ENCODE measurements at regions not wholly inside any gene's neighbourhood (a gene's known extent, or its start where the extent isn't known, plus 50 kb on each side); places are given as distances from the start of the nearest gene placed in this dataset.

DNA sequence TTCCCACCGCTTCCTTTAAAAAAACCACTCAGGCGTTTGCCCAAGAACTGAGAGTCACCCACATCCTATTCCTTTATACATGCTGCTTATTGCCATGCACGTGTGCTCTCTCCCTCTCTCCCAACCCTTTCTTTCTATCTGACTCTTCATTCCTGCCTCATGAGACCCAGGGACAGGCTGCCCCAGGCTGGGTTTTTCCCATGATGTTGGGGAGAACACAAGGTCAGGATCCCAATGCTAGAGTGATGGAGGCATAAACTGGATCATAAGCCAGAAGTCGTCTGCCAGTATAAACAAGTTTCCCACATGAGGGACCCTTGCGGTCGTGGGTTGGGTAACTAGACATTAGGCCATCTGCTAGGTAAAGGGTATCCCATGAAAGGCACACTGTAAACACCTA, 64.9 kb downstream of the CD2 start:
- no peak for DNase-seq (ENCODE audit: low spot score)
- intact Hi-C loops (cut with DNase I) = no loop called here
- ATAC-seq = no peak

DNA sequence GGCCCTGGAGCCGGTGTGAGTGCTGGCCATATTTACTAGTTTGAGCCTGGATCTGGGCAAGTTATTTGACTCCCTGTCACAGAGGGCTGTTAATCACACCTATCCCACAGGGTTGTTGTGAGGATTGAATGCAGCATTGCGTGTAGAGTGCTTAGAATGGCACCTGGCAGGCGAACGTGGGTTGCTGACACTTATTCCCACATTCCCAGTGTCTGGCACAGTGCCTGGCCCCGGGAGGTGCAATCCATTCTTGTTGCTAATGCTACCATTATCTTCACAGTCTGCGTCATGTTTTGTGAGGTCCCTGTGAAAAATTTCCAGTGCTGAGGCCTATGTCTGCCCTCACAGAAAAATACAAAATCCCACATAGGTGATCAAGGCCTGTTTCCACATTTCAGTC, 66.1 kb downstream of the CD2 start:
- DNase-seq (ENCODE audit: low spot score) = no peak
- intact Hi-C loops (cut with DNase I) = no loop called here
- ATAC-seq = no peak

DNA sequence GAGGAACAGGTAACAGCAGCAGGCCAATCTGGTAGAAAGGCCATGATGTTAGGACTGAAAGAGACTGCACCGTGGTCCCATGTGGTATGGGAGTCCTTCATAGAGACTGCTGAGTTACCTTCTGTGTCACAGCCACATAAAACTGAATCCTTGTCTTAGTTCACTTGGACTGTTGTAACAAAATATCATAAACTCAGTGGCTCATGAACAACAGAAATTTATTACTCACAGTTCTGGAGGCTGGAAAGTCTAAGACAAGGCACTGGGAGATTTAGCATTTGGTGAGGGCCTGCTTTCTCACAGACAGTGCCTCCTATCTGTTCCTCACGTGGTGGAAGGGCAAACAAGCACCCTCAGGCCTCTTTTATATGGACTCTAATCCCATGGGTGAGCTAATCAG, 67.5 kb downstream of the CD2 start:
- ATAC-seq = no peak
- DNase-seq (ENCODE audit: low spot score) = no peak
- intact Hi-C loops (cut with DNase I) = no loop called here

DNA sequence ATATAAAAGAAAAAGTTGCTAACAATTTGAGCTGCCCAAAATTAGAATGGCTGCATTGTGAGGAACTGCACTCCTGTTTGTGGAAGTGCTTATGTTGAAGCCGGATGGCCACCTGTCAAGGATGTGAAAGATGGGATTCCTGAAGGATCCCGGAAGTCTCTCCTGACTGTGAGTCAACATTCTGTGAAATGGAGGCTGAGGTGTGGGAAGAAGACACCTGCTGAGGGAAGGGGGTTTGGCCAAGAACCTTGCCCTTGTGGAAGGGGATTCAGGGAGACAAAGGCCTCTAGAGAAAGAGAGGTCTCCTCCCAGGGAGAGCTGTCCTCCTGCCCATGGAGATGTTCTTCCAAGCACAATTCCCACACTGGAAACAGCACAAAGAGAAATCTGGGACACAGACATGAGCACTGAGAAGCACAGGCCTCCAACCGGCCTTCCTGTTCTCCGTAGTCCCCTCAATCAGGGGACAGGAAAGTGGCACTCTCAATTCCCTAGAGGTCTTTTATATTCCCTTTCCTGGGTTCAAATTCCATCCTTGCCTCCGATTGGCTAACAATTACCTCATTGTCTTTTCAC, 70.5 kb downstream of the CD2 start:
- DNase-seq (ENCODE audit: low spot score) (no peak), ATAC-seq (no peak)
- intact Hi-C loops (cut with DNase I) = no loop called here

DNA sequence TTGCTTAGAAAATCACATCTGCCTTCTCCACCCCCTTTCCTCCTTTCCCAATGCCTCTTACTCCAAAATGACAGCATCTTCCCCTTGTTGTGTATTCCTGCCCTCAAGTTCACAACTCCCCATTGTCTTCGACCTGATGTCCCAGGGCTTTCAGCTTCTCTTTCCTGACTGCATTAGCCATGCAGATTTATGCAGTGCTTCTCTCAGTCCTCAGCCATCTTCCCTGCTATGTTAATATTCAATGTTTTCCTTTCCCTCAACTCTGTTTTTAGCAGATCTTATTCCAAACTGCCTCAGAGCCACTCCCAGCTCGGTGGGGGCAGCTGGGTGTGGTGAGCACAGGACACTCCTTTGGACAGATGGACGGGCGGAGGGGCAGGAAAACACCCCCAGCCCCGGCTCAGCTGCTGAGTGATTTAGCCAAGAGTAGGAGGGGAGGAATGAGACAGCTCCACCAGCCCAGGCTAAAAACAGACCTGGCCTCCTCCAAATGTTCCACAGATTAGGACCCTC, 71.0 kb downstream of the CD2 start:
- no peak for DNase-seq (ENCODE audit: low spot score)
- no peak for ATAC-seq
- intact Hi-C loops (cut with DNase I) = no loop called here

DNA sequence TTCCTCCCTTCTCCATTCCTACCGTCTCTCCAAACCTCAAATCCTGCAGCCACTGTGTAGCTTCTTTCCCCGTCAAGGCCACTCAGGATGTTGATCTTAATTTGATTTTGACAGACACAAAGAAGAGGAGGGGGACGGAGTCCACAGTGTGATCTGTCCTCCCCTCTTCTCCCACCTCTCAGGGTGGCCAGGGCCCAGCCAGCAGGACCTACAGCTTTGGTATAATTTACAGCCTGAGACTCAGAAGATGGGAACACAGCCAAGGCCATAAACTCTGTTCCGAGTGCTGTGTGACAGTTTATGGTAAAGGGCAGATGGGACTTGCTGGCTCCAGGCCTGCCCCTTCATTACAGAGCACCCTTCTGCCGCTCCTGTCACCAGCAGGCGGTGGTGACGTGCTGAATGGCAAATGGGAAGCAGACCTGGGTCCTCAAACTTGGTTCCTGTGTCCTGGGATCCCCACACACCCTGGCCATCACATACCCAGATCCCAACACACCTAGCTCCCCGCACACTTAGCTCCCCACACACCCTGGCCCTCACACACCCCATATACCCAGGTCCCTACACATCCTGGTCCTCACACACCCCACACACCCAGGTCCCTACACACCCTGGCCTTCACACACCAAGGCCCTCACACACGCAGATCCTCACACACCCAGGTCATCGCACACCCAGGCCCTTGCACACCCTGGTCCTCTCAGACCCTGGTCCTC, 71.6 kb downstream of the CD2 start:
- ATAC-seq = no peak
- intact Hi-C loops (cut with DNase I) = no loop called here
- no peak for DNase-seq (ENCODE audit: low spot score)

DNA sequence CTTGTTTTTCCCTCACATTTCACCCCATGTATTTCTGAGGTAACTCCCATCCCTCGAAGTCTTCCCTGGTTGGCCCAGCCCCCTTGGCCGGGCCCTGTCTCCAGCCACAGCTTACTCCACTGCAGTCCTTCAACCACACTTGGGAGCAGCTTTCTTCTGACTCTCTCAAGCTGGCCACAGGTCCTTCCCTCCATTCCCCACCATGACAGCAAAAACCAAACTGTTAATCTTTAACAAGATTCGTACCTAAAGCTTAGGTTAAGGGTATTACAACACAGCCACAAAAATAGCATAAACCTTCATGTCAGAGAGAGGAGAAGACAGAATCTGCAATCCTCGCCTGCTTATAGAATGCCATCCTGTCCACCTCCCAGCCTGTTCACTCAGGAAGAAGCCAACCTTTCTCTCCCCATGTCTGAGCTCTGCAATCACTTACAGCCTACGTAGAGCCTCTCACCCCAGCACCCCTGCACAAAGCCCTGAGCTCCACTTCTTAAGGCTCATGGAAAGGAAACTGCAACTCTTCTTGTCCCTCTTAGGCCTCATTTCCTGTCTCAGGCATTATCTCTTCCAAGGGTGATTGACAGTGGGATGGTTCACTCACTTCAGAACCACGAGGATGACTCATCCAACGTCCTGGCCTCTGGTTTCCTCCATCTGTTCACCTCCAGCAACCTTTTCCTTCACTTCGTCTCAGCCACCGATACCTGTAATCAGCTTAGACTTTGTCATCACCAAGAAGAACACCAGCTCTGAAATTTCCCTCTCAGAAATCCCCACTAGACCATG, 72.8 kb downstream of the CD2 start:
- no peak for ATAC-seq
- intact Hi-C loops (cut with DNase I) = no loop called here
- DNase-seq (ENCODE audit: low spot score) = no peak

DNA sequence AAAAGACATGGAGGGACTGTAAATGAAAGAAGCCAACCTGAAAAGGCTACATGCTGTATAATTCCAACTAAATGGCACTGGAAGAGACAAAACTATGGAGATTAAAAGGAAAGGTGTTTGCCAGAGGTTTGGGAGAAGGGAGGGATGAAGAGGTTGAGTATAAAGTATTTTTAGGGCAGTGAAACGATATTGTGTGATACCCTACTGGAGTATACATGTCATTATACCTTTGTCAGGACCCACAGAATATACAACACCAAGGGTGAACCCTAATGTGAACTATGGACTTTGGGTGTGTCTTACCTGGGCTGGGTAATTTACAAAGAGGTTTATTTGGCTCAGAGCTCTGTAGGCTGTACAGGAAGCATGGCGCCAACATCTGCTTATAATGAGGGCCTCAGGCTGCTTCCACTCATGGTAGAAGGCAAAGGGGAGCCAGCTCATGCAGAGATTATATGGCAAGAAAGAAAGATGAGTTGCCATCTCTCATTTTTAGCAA, 73.4 kb downstream of the CD2 start:
- ATAC-seq = no peak
- no peak for DNase-seq (ENCODE audit: low spot score)
- intact Hi-C loops (cut with DNase I) = no loop called here

DNA sequence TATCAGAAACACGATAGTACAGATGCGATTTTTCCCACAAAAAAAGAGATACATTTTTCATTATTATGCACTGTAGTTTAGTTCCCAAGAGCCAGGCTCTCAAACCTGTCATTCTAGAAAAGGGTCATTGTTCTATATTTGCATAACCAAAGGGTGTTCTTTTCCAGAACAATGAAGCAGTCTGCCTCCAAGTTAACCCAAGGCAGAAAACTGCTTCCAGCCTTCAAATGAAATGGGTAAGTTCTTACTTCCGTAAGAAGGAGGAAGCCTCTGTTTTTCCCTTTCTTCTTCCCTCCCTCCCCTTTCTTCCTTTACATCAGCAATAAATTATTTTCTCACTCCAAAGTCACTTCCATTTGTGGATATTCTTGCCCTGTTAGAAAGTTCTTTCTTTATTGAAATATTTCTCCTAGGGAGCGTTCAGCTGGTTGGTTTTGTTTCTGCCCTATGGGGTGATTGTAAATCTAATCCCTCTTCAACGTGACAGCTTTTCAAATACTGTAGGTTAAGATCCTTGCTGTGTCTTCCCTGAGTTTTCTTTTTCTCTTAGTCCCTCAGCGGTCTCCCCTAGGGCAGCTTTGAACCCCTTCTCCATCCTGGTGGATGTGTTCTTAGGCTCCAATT, 77.3 kb upstream of the PTGFRN start:
- intact Hi-C loops (cut with DNase I) = no loop called here
- no peak for ATAC-seq
- DNase-seq (ENCODE audit: low spot score) = no peak

DNA sequence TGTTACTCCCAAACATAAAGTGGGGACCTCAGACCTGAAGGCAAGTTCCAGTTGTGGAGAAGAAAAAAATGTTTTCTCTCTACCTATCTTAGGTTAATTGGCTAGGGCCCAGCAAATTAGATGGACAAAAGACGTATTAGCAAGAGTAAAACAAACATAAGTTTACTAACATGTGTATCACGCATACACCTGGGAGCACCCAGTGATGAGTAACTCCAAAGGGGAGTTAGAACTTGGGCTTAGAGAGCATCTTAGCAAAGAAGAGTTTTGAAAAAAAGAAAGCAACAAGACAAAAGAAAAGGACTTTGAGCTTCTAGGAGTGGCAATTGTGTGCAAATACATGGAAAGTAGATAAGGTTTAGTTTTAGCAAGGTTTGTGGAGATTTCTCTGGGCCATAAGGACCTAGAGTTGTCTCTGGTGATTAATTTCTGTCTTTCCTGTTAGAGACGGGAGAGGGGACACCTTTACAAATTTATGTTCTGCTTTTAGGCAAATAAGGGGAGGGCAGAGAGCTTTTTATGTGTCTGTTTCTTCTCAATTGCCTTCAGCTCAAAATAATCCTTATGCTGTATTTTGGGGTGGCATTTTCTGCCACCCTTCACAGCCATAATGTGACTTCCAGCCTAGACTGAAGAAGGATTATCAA, 76.7 kb upstream of the PTGFRN start:
- ATAC-seq (no peak), DNase-seq (ENCODE audit: low spot score) (no peak)
- intact Hi-C loops (cut with DNase I) = no loop called here

DNA sequence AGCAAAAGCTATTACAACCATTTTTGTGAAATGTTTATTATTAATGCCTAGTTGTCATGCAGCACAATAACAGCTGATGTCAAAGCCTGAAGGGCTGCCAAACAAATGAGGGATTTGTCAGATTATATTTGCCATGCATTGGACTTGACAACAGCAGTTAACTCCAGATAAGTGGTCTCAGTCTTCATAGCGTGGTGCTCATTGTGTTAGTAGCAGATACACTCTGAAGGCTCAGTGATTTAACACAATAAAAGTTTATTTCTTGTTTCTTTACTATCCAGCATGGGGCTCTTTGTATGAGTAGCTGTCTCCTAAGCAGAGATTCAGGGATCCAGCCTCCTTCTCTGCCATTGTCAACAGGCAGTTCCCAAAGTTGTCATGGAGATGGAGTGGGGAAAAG, 76.0 kb upstream of the PTGFRN start:
- DNase-seq (ENCODE audit: low spot score) (no peak), ATAC-seq (no peak)
- intact Hi-C loops (cut with DNase I) = no loop called here

DNA sequence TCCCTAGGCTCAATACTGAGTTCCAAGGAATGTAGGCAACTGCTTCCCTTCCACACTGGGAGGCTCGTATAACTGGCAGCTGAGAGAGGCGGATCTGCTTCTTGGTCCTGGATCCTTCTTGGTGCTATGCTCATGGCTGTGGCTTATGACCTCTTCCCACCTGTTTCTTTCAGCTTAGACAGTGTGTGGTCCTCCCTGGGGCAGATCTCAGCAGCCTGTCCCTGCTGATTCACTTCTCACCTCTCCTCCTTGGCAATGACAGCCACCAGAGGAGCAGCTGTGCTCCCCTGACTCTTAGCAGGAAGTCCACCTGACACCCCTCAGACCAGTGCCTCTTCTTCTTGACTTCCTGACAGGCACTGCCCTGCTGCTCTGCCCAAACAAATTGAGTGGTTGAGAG, 75.1 kb upstream of the PTGFRN start:
- ATAC-seq (no peak), DNase-seq (ENCODE audit: low spot score) (no peak)
- intact Hi-C loops (cut with DNase I) = no loop called here

DNA sequence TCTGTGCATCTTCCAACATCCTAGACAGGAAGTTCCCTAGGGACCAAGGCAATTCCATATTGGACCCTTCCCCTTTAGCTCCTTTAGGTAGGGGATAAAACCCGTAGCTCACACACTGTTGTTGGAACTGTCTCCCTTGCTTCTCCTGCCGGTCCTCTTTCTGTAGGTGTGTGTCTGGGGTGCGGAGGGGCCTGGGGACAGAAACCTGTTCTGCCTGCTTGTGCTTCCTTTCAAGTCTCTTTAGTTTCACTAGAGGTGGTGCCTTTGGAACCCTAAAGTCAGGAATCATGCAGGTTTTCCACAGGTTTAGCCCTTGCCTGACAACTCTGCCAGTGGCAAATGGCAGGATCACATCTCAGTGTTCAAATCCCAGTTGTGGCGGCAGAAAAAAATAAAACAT, 74.6 kb upstream of the PTGFRN start:
- intact Hi-C loops (cut with DNase I) = no loop called here
- ATAC-seq (no peak), DNase-seq (ENCODE audit: low spot score) (no peak)

DNA sequence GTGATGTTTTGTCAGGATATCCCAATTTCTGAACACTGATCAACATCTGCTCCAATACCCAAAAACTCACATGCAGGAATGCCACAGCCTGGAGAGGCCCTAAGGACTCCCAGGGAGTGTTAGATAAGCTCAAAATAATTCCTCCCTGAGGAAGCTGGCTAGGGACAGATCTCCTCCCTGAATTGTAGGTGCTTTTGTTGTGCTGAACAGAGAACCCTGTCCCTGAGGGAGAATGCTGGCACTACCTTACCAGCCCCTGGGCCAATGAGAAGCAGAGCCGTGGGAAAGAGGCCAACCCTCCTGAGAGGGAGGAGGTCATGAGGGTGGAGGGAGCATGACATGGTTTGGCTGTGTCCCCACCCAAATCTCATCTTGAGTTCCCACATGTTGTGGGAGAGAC, 73.6 kb upstream of the PTGFRN start:
- intact Hi-C loops (cut with DNase I) = no loop called here
- ATAC-seq (no peak), DNase-seq (ENCODE audit: low spot score) (no peak)

DNA sequence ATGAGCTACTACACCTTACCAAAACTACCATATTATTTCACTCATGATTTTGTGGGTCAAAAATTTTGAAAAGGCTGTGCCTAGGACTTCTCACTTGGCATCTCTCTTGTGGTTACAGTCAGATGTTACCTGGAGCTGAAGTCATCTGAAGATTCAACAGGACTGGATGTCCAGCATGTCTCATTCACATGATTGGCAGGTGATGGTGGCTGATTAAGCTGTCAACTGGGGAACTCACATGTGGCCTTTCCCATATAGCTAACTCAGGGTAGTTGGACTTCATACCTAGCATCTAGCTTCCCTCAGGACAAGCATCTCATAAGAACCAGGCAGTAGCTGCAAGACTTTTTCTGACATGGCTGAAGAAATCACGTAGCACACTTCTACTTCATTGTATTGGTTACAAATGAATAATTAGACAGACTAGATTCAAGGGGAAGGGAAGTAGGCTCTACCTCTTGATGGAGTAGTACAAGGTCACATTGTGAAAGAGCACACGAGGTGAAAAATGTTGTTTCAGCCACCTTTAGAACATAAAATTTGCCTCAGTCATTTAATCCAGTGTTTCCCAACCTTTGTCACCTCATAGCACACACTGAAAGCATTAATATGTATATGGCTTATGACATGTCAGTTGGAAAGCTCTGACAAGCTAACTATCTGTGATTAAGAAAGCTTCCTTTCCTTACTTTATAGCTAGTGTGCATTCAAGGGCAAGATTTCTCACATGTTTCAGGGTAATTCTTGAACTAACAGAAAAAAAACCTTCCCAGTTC, 68.0 kb upstream of the PTGFRN start:
- intact Hi-C loops (cut with DNase I) = no loop called here
- ATAC-seq (no peak), DNase-seq (ENCODE audit: low spot score) (no peak)

DNA sequence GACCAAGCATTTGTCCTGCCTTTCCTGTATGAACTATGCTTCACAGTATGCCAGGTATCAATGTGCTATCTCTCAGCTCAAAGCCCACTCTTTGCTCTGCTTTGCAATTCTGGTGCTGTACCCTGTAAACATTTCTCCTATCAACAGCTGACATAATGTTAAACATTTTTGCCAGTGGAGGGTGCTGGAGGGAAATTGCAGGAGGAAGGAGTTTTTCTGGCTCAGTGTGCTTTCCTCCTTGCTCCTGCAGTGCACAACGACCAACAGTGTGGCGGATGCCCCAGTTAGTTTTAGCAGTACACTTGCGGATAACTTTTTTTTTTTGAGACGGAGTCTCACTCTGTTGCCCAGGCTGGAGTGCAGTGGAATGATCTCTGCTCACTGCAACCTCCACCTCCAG, 67.1 kb upstream of the PTGFRN start:
- DNase-seq (ENCODE audit: low spot score) (no peak), ATAC-seq (no peak)
- intact Hi-C loops (cut with DNase I) = no loop called here

DNA sequence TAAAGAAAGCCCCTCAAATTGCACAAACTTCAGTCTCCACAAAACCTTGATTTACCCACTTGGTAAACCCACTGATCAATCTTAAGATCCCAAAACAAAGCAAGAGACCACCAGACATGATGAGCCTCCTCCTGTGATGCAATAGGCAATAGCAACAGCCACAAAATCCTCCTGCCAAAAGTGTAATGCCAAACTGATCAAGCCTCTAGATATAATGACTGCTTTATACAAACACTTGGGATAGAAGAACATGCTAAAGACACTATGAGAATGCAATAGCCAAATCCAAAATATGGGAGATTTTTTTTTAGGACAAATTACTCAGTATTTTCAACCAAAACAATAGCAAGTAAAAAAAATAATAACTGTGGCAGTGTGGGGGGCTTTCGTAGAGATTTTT, 64.9 kb upstream of the PTGFRN start:
- intact Hi-C loops (cut with DNase I) = no loop called here
- DNase-seq (ENCODE audit: low spot score) (no peak), ATAC-seq (no peak)

DNA sequence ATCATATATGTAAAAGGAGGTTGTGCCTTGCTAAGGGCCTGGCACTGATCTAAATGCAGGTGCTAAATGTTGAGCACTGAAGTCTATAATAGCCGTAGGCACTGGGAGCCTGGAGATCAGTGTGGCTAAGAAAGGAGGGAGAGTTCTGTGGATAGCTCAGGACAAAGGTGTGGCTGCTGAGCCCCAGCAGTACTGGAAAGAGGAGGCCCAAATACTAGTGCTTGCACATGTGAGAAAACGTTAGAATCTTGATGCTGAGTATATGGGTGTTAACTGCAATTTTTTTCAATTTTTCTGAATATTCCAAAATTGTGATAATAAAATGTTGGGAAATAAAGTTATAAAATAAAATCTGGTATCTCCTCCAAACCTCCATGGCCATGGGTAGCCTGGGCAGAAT, 62.5 kb upstream of the PTGFRN start:
- intact Hi-C loops (cut with DNase I) = no loop called here
- DNase-seq (ENCODE audit: low spot score) (no peak), ATAC-seq (peak; percentile 12)
